ENCODE measurements at regions not wholly inside any gene's neighbourhood (a gene's known extent, or its start where the extent isn't known, plus 50 kb on each side); places are given as distances from the start of the nearest gene placed in this dataset.

DNA sequence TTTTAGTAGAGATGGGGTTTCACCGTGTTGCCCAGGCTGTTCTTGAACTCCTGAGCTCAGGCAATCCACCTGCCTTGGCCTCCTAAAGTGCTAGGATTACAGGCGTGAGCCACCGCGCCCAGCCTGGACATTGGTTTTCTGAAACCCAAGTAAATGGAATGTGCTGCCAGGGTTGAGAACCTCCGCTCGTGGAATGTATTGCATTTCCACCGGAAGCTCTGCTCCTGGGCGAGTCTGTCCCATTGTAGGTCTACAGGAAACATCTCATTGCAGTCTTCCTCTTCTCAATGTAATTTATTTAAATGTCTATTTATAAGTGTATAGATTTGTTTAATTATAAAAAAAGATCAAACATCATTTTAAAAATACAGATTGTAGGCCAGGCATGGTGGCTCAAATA, 57.4 kb upstream of the HAPSTR1 start:
- TF ChIP-seq, protein P1, sequence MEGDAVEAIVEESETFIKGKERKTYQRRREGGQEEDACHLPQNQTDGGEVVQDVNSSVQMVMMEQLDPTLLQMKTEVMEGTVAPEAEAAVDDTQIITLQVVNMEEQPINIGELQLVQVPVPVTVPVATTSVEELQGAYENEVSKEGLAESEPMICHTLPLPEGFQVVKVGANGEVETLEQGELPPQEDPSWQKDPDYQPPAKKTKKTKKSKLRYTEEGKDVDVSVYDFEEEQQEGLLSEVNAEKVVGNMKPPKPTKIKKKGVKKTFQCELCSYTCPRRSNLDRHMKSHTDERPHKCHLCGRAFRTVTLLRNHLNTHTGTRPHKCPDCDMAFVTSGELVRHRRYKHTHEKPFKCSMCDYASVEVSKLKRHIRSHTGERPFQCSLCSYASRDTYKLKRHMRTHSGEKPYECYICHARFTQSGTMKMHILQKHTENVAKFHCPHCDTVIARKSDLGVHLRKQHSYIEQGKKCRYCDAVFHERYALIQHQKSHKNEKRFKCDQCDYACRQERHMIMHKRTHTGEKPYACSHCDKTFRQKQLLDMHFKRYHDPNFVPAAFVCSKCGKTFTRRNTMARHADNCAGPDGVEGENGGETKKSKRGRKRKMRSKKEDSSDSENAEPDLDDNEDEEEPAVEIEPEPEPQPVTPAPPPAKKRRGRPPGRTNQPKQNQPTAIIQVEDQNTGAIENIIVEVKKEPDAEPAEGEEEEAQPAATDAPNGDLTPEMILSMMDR (IDR thresholded peaks at IDR 0.05): no peak
- no peak for TF ChIP-seq ZFX (IDR thresholded peaks at IDR 0.05; ENCODE audit: borderline replicate concordance)
